ENCODE measurements at regions not wholly inside any gene's neighbourhood (a gene's known extent, or its start where the extent isn't known, plus 50 kb on each side); places are given as distances from the start of the nearest gene placed in this dataset.

DNA sequence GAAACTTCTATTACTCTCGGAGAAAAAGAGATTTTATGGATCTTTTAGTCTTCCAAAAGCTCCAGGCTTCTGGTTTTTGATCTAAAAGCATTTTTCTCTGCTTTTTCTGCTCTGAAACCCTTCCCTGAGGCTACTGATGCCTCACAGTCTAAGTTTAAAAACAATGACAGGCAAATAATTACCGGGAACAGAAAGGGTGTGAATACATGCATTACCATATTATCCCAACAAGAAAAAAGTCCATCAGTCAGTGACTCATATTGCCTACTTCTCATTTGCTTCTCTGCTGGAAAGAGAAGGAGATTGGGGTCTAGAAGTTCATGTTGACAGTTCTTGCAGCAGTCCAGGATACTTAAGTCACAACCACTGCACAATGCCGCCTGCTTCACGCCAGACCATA, 482.9 kb upstream of the C16orf82 start:
- no peak overlapping the region for H3K27ac Mint-ChIP-seq (ENCODE audit: unreplicated experiment)
- no peaks in the 10 kb centered on the region for H3K9me3 ChIP-seq
- no peak overlapping the region for H3K4me3 ChIP-seq (ENCODE audit: low read depth, low read length)
- no peaks in the 10 kb centered on the region for H3K36me3 Mint-ChIP-seq (ENCODE audit: insufficient read depth, unreplicated experiment)
- intact Hi-C loops (cut with micrococcal nuclease; ENCODE audit: unreplicated experiment), result no loop called here
- ChIA-PET CTCF (no interaction called here), POLR2A (no interaction called here)
- DNase-seq, result no peak
- no peaks in the 10 kb centered on the region for H3K4me1 Mint-ChIP-seq (ENCODE audit: low read depth, unreplicated experiment)
- H3K4me1 ChIP-seq, result no peaks in the 10 kb centered on the region
- peaks cover 10% of the 10 kb centered on the region for H3K9me3 Mint-ChIP-seq (ENCODE audit: unreplicated experiment)
- peaks cover 16% of the 10 kb centered on the region for H3K27me3 Mint-ChIP-seq (ENCODE audit: insufficient read depth, unreplicated experiment)
- BruUV-seq (replicated peaks), result no TSS peak
- no peak for TF ChIP-seq CTCF (IDR thresholded peaks at IDR 0.05; ENCODE audit: insufficient read depth in 1 of 2, low read depth in 1 of 2, low read length in 1 of 2, severe bottlenecking in 1 of 2, unreplicated experiment in 1 of 2)
- no peaks in the 10 kb centered on the region for H3K27me3 ChIP-seq (replicated peaks; ENCODE audit: control insufficient read depth, insufficient read depth, low read length)
- no peaks in the 10 kb centered on the region for H3K36me3 ChIP-seq (ENCODE audit: control insufficient read depth, insufficient read depth, low read length)
- H3K4me3 Mint-ChIP-seq (ENCODE audit: unreplicated experiment), result no peak overlapping the region

GRCh38 chr16:26593700-26594099, 473.0 kb upstream of the C16orf82 start:
- H3K27me3 Mint-ChIP-seq (ENCODE audit: insufficient read depth, unreplicated experiment), result peaks cover 4% of the 10 kb centered on the region
- H3K4me1 ChIP-seq, result no peaks in the 10 kb centered on the region
- no TSS peak for BruUV-seq (replicated peaks)

DNA sequence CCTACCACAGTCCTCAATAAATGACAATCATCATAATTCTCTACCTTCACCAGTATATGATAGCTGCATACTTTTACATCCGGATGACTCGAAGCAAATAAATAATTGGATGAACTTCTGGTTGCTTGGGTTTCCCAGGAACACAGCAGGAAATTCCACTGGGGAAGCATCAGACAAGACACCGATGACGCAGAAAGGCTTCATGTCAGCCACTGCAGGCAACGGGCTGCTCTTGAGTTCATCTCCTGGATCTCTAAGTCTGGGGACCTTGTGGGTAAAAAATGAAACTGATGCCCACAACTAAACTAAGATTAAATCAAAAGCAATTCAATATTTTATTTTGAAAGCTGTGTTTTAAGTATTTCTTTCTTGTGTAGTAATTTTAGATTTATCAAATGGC, 472.1 kb upstream of the C16orf82 start:
- Histone ChIP-seq H3K9me3 (no peaks in the 10 kb centered on the region), H3K4me1 (no peaks in the 10 kb centered on the region), H3K4me3 (ENCODE audit: low read depth, low read length) (no peak overlapping the region), H3K36me3 (ENCODE audit: control insufficient read depth, insufficient read depth, low read length) (no peaks in the 10 kb centered on the region), H3K27me3 (replicated peaks; ENCODE audit: control insufficient read depth, insufficient read depth, low read length) (no peaks in the 10 kb centered on the region; the same call in 1 of the 2 replicates)
- Mint-ChIP-seq H3K36me3 (ENCODE audit: insufficient read depth, unreplicated experiment) (no peaks in the 10 kb centered on the region), H3K4me3 (ENCODE audit: unreplicated experiment) (no peak overlapping the region), H3K27ac (ENCODE audit: unreplicated experiment) (no peak overlapping the region), H3K27me3 (ENCODE audit: insufficient read depth, unreplicated experiment) (peaks cover 4% of the 10 kb centered on the region), H3K9me3 (ENCODE audit: unreplicated experiment) (no peaks in the 10 kb centered on the region), H3K4me1 (ENCODE audit: low read depth, unreplicated experiment) (no peaks in the 10 kb centered on the region)
- intact Hi-C loops (cut with micrococcal nuclease; ENCODE audit: unreplicated experiment), result no loop called here
- POLR2A ChIA-PET, result no interaction called here
- CTCF ChIA-PET, result no interaction called here
- DNase-seq, result no peak
- BruUV-seq (replicated peaks), result no TSS peak
- no peak for TF ChIP-seq CTCF (IDR thresholded peaks at IDR 0.05; ENCODE audit: insufficient read depth in 1 of 2, low read depth in 1 of 2, low read length in 1 of 2, severe bottlenecking in 1 of 2, unreplicated experiment in 1 of 2)

More at GRCh38 chr16:26593700-26594099, 473.0 kb upstream of the C16orf82 start:
- H3K9me3 ChIP-seq, result no peaks in the 10 kb centered on the region
- ChIA-PET CTCF (no interaction called here), POLR2A (no interaction called here)
- H3K36me3 Mint-ChIP-seq (ENCODE audit: insufficient read depth, unreplicated experiment), result no peaks in the 10 kb centered on the region
- H3K27me3 ChIP-seq (replicated peaks; ENCODE audit: control insufficient read depth, insufficient read depth, low read length), result no peaks in the 10 kb centered on the region; the same call in 1 of the 2 replicates
- no peak overlapping the region for H3K27ac Mint-ChIP-seq (ENCODE audit: unreplicated experiment)
- no peak overlapping the region for H3K4me3 ChIP-seq (ENCODE audit: low read depth, low read length)
- DNase-seq, result no peak
- H3K4me1 Mint-ChIP-seq (ENCODE audit: low read depth, unreplicated experiment), result no peaks in the 10 kb centered on the region
- intact Hi-C loops (cut with micrococcal nuclease; ENCODE audit: unreplicated experiment), result no loop called here
- no peak overlapping the region for H3K4me3 Mint-ChIP-seq (ENCODE audit: unreplicated experiment)
- H3K9me3 Mint-ChIP-seq (ENCODE audit: unreplicated experiment), result no peaks in the 10 kb centered on the region
- no peaks in the 10 kb centered on the region for H3K36me3 ChIP-seq (ENCODE audit: control insufficient read depth, insufficient read depth, low read length)
- TF ChIP-seq CTCF (IDR thresholded peaks at IDR 0.05; ENCODE audit: insufficient read depth in 1 of 2, low read depth in 1 of 2, low read length in 1 of 2, severe bottlenecking in 1 of 2, unreplicated experiment in 1 of 2), result no peak
